ENCODE measurements at regions not wholly inside any gene's neighbourhood (a gene's known extent, or its start where the extent isn't known, plus 50 kb on each side); places are given as distances from the start of the nearest gene placed in this dataset.

- Histone ChIP-seq H3K9me3 (ENCODE audit: control insufficient read depth, insufficient read depth, low read depth, low read length) (no peaks in the 10 kb centered on the region), H3K36me3 (ENCODE audit: control insufficient read depth, insufficient read depth, low read length) (no peaks in the 10 kb centered on the region), H3K4me1 (ENCODE audit: control insufficient read depth, insufficient read depth, low read length) (no peaks in the 10 kb centered on the region), H3K27me3 (ENCODE audit: control insufficient read depth, insufficient read depth, low read length) (no peaks in the 10 kb centered on the region), H3K27ac (ENCODE audit: low read length) (no peak overlapping the region), H3K4me3 (ENCODE audit: low read depth in 2 of 2, low read length in 2 of 2) (no peak overlapping the region)
- ChIA-PET CTCF (no interaction called here), POLR2A (no interaction called here)
- no TSS peak for BruUV-seq (replicated peaks)
- DNase-seq (ENCODE audit: low read depth, low spot score) (no peak), ATAC-seq (no peak)
- in situ Hi-C loops (cut with HindIII; ENCODE audit: low pct_unique_long_range_greater_than_20kb, low sequenced_read_pairs) = no loop called here
- intact Hi-C loops (cut with micrococcal nuclease; ENCODE audit: unreplicated experiment) = no loop called here
- TF ChIP-seq CTCF (IDR thresholded peaks at IDR 0.05) = no peak
Observed at GRCh38 chr11:27178859-27179258, 138.2 kb downstream of the BBOX1 start.
